ENCODE measurements at regions not wholly inside any gene's neighbourhood (a gene's known extent, or its start where the extent isn't known, plus 50 kb on each side); places are given as distances from the start of the nearest gene placed in this dataset.

DNA sequence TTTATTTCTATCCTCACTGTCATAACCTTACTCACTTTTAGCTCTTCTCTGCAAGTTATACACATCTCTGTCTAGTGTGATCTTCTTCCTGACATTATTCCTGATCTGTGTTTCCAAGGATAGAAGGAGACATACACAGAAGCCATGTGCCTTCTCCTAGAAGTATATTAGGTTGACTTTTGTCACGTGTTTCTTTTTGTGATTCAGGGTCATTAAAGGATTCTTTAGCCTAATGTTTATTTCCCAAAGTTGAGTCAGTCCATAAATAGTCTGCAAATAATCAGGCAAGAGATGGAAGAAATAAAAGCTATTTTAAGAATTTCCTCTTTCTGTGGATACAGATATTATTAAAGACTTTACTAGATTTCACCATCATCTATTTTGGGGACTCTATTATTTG lies 214.1 kb upstream of the GOT2 start:
- no peaks in the 10 kb centered on the region for H3K36me3 ChIP-seq (ENCODE audit: control insufficient read depth, insufficient read depth, low read length)
- no peaks in the 10 kb centered on the region for H3K4me1 ChIP-seq (ENCODE audit: control insufficient read depth, insufficient read depth, low read length)
- TF ChIP-seq, protein P1, sequence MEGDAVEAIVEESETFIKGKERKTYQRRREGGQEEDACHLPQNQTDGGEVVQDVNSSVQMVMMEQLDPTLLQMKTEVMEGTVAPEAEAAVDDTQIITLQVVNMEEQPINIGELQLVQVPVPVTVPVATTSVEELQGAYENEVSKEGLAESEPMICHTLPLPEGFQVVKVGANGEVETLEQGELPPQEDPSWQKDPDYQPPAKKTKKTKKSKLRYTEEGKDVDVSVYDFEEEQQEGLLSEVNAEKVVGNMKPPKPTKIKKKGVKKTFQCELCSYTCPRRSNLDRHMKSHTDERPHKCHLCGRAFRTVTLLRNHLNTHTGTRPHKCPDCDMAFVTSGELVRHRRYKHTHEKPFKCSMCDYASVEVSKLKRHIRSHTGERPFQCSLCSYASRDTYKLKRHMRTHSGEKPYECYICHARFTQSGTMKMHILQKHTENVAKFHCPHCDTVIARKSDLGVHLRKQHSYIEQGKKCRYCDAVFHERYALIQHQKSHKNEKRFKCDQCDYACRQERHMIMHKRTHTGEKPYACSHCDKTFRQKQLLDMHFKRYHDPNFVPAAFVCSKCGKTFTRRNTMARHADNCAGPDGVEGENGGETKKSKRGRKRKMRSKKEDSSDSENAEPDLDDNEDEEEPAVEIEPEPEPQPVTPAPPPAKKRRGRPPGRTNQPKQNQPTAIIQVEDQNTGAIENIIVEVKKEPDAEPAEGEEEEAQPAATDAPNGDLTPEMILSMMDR (IDR thresholded peaks at IDR 0.05): no peak
- TF ChIP-seq SIN3A (IDR thresholded peaks at IDR 0.05; ENCODE audit: borderline replicate concordance, insufficient read depth, low read depth, low read length): no peak
- TF ChIP-seq POLR2AphosphoS5 (IDR thresholded peaks at IDR 0.05; ENCODE audit: low read depth, low read length): no peak
- no peak for TF ChIP-seq TCF7L2 (IDR thresholded peaks at IDR 0.05; ENCODE audit: low read depth, low read length)
- TF ChIP-seq, protein P2, sequence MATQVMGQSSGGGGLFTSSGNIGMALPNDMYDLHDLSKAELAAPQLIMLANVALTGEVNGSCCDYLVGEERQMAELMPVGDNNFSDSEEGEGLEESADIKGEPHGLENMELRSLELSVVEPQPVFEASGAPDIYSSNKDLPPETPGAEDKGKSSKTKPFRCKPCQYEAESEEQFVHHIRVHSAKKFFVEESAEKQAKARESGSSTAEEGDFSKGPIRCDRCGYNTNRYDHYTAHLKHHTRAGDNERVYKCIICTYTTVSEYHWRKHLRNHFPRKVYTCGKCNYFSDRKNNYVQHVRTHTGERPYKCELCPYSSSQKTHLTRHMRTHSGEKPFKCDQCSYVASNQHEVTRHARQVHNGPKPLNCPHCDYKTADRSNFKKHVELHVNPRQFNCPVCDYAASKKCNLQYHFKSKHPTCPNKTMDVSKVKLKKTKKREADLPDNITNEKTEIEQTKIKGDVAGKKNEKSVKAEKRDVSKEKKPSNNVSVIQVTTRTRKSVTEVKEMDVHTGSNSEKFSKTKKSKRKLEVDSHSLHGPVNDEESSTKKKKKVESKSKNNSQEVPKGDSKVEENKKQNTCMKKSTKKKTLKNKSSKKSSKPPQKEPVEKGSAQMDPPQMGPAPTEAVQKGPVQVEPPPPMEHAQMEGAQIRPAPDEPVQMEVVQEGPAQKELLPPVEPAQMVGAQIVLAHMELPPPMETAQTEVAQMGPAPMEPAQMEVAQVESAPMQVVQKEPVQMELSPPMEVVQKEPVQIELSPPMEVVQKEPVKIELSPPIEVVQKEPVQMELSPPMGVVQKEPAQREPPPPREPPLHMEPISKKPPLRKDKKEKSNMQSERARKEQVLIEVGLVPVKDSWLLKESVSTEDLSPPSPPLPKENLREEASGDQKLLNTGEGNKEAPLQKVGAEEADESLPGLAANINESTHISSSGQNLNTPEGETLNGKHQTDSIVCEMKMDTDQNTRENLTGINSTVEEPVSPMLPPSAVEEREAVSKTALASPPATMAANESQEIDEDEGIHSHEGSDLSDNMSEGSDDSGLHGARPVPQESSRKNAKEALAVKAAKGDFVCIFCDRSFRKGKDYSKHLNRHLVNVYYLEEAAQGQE (IDR thresholded peaks at IDR 0.05; ENCODE audit: insufficient read depth in 1 of 2, low read depth in 2 of 2, low read length in 1 of 2): no peak
- CTCF ChIA-PET: no interaction called here
- POLR2A ChIA-PET: no interaction called here
- H3K27me3 ChIP-seq (ENCODE audit: control insufficient read depth, insufficient read depth, low read length): no peaks in the 10 kb centered on the region; the same call in 1 of the 2 replicates
- H3K27ac ChIP-seq (ENCODE audit: low read length): no peak overlapping the region
- in situ Hi-C loops (cut with HindIII; ENCODE audit: low pct_unique_long_range_greater_than_20kb, low sequenced_read_pairs) (no loop called here), intact Hi-C loops (cut with micrococcal nuclease; ENCODE audit: unreplicated experiment) (no loop called here)
- DNase-seq (ENCODE audit: low read depth, low spot score) (no peak), ATAC-seq (no peak)
- H3K9me3 ChIP-seq (ENCODE audit: control insufficient read depth, insufficient read depth, low read depth, low read length): no peaks in the 10 kb centered on the region
- BruUV-seq (replicated peaks): no TSS peak
- no peak overlapping the region for H3K4me3 ChIP-seq (ENCODE audit: low read depth in 2 of 2, low read length in 2 of 2)

DNA sequence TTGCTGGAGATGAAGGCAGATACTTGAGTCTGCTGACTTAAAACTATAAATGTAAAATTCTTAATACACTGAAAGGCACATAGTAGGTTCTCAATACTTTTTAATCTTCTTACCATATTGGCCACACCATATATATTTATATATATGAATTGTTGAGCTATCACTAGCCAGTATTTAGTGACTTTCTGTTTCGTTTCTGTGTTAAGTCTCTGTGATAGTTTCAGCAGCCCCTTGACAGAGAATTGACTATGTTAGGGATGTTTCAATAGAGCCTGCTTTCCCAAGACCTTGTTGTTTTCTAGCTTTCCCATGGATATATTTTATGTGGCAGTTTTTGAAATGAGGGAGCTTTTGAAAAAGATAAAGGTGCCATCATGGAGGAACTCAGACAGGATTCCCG lies 206.5 kb upstream of the GOT2 start:
- Histone ChIP-seq H3K9me3 (ENCODE audit: control insufficient read depth, insufficient read depth, low read depth, low read length) (no peaks in the 10 kb centered on the region), H3K27me3 (ENCODE audit: control insufficient read depth, insufficient read depth, low read length) (no peaks in the 10 kb centered on the region), H3K4me3 (ENCODE audit: low read depth in 2 of 2, low read length in 2 of 2) (no peak overlapping the region), H3K4me1 (ENCODE audit: control insufficient read depth, insufficient read depth, low read length) (no peaks in the 10 kb centered on the region), H3K36me3 (ENCODE audit: control insufficient read depth, insufficient read depth, low read length) (no peaks in the 10 kb centered on the region), H3K27ac (ENCODE audit: low read length) (no peak overlapping the region)
- ATAC-seq (no peak), DNase-seq (ENCODE audit: low read depth, low spot score) (no peak)
- ChIA-PET POLR2A (no interaction called here), CTCF (no interaction called here)
- BruUV-seq (replicated peaks): no TSS peak
- intact Hi-C loops (cut with micrococcal nuclease; ENCODE audit: unreplicated experiment): no loop called here
- in situ Hi-C loops (cut with HindIII; ENCODE audit: low pct_unique_long_range_greater_than_20kb, low sequenced_read_pairs): no loop called here
- TF ChIP-seq, protein P2 (IDR thresholded peaks at IDR 0.05; ENCODE audit: insufficient read depth in 1 of 2, low read depth in 2 of 2, low read length in 1 of 2): no peak
- no peak for TF ChIP-seq POLR2AphosphoS5 (IDR thresholded peaks at IDR 0.05; ENCODE audit: low read depth, low read length)
- TF ChIP-seq, protein P1 (IDR thresholded peaks at IDR 0.05): no peak
- no peak for TF ChIP-seq TCF7L2 (IDR thresholded peaks at IDR 0.05; ENCODE audit: low read depth, low read length)
- no peak for TF ChIP-seq SIN3A (IDR thresholded peaks at IDR 0.05; ENCODE audit: borderline replicate concordance, insufficient read depth, low read depth, low read length)

All from Panc1 (cell line).